ENCODE measurements at regions not wholly inside any gene's neighbourhood (a gene's known extent, or its start where the extent isn't known, plus 50 kb on each side); places are given as distances from the start of the nearest gene placed in this dataset.

DNA sequence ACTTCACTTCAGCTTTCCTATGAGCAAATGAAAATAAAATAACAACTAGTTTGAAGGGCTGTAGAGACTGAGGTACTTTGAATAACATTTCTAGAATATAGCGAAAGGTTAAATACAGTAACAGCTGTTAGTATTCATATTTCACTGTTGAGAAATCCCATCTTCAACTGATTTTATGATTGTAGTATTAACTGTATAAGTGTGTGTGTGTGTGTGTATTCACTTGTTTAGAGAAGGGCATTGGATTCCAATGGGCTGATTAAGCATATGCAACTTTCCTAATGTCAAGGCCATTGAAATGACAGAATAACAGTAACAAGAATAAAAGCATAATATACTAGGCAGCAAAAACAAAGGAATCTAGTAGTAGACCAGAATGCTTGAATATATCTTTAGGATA, 957.5 kb upstream of the EPHA7 start:
- TF ChIP-seq EZH2 (IDR thresholded peaks at IDR 0.05; ENCODE audit: borderline replicate concordance), result no peak
- TF ChIP-seq, protein P1, sequence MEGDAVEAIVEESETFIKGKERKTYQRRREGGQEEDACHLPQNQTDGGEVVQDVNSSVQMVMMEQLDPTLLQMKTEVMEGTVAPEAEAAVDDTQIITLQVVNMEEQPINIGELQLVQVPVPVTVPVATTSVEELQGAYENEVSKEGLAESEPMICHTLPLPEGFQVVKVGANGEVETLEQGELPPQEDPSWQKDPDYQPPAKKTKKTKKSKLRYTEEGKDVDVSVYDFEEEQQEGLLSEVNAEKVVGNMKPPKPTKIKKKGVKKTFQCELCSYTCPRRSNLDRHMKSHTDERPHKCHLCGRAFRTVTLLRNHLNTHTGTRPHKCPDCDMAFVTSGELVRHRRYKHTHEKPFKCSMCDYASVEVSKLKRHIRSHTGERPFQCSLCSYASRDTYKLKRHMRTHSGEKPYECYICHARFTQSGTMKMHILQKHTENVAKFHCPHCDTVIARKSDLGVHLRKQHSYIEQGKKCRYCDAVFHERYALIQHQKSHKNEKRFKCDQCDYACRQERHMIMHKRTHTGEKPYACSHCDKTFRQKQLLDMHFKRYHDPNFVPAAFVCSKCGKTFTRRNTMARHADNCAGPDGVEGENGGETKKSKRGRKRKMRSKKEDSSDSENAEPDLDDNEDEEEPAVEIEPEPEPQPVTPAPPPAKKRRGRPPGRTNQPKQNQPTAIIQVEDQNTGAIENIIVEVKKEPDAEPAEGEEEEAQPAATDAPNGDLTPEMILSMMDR (IDR thresholded peaks at IDR 0.05; ENCODE audit: poor library complexity), result no peak
